Amygdala (tissue), 56 donors: ENCODE measurements at regions not wholly inside any gene's neighbourhood (a gene's known extent, or its start where the extent isn't known, plus 50 kb on each side); places are given as distances from the start of the nearest gene placed in this dataset.
"Not testable (repeated sequence)": the region's sequence is repeated elsewhere in the genome, so short reads cannot be mapped to it uniquely, and the experiment has no call there.

ENCODE experiments used
- DNase-seq, 56 donors: peaks; one replicate each; lab custom pipeline; 2025; lab: John Stamatoyannopoulos, UW

DNA sequence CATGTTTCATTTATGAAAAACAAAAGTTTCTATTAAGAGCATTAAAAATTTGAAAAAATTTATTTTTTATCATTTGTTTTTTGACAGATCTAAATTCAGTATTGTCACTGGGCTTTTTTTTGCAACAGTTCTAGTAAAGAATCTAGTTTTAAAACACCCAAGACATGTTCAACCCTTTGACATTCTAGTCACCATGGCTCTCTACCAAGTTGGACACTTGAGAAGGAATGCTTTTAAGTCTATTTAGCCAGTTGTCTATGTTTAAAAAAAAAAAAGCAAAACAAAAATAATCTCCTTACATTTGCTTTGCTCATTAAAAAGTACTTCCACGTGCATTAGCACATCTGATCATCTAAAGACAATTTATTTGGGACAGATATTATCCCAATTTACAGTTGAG is 417.5 kb downstream of the RSL24D1 start:
- no peak for DNase-seq

DNA sequence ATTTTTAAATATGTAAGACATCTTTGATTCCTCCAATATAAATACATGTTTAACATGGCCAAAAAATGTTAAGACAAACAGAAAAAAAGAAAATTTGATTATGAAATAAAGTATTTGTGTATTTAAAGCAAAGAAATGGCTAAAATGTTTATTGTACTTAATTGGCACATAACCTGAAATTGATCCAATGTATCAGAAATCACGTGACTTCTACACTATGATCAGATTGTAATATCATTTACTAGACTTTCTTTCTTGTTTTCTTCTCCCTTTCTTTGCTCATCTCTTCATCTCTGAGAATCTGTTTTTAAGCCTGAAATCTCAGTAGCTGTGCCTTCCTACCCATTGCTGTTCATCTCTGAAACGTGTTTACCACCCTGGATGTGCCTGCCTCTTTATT is 420.3 kb downstream of the RSL24D1 start:
- DNase-seq, result no peak

DNA sequence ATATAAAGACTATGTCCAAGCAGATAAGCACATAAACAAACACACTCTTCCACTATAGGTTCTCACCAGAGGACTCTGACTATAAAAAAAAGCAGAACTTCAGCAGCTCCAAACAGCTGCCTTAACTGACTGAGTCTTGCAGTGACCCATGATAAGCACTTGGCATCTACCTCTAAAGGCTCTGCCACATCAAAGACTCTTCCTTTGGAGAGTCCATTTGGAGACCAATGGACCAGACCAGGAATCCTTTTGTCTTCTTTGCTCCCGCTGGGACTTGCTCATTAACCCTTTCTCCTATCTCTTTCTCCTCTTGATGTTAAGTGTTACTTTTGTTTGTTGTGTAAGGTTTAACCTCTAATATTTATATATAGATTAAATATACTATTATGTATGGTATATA is 424.1 kb downstream of the RSL24D1 start:
- DNase-seq, result no peak

DNA sequence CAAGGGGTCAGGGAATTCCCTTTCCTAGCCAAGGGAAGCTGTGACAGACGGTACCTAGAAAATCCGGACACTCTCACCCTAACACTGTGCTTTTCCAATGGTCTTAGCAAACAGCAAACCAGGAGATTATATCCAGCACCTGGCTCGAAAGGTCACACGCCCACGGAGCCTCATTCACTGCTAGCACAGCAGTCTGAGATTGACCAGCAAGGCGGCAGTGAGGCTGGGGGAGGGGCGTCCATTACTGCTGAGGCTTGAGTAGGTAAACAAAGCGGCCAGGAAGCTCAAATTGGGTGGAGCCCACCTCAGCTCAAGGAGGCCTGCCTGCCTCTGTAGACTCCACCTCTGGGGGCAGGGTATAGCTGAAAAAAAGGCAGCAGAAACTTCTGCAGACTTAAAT is 447.3 kb downstream of the RSL24D1 start:
- DNase-seq, result not testable (repeated sequence)

DNA sequence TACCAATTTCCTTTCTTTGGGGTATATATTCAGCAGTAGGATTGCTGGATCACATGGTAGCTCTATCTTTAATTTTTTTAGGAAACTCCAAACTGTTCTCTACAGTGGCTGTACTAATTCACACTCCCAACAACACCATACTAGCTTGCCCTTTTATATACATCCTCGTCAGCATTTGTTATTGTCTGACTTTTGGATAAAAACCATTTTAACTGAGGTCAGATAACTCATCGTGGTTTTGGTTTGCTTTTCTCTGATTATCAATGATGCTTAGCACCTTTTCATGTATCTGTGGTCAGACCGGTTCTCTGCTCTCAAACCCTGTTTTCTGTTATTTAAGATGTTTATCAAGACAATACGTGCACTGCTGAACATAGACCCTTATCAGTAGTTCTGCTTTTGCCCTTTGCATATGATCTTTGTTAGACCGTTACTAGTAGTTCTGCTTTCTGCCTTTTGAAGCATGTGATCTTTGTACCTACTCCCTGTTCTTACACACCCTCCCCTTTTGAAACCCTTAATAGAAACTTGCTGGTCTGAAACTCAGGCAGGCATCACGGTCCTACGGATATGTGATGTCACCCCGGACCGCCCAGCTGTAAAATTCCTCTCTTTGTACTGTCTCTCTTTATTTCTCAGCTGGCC is 474.3 kb downstream of the RSL24D1 start:
- DNase-seq, result no peak

DNA sequence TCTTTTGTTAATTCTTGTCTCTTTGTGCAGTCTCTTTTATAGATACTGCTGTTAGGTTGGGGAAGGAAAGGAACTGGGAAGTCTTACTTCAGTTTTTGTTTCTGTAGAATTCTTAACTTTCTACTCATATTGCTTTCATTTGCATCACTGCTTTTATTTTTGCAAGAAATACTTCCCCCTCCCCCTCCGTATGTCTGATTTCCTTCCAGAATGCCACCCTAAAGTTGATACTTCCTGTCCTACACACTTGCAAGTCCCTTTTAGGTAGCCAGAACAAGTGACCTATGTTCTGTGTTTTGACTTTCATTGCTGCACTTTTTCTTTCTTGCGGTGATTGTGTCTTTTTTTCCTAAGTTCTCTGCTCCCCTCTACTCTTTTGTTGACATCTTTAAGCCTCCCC is 477.4 kb downstream of the RSL24D1 start:
- no peak for DNase-seq

DNA sequence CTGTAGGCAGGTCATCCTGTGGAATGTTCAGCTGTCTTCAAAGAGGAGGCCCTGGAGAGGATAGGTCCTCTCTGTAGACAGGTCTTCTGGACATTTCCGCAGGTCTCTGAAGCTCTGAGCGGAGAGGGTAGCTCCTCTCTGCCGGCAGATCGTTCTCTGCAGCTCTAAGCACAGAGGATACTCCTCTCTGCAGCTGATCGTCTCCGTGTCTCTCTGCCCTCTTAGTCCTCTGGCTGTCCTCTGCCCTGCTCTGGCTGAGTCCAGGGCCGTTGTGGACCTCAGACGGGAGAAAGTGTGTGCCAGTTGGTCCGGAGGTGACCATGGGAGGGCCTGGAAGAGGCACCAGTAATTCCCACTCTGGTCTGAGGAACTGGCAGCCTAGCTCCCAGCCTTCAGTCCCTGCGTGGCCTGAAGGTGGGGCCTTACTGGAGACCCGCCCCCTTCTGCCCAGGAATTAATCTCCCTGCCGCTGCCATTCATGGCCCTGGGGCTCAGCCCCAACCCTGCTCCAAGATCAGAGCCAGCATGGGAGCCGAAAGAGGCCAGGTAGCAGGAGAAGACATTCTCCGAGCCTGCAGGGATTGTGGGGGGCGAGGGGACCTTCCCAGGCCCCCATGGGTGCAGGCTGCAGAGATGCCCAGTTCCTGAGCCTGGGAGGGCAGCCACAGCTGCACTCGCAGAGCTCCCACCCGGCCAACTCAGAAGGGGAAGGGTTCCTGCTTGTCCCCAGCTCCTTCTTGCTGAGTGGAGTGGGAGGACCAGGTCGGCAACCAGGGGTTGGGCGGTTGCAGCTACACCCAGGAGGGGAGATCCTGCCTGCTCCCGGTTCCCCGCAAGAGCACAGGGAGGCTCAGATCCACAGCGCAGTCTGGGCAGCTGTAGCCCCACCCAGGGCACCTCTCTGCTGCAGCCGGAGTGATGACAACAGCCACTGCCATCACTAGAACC is 488.7 kb downstream of the RSL24D1 start:
- DNase-seq, result no peak

DNA sequence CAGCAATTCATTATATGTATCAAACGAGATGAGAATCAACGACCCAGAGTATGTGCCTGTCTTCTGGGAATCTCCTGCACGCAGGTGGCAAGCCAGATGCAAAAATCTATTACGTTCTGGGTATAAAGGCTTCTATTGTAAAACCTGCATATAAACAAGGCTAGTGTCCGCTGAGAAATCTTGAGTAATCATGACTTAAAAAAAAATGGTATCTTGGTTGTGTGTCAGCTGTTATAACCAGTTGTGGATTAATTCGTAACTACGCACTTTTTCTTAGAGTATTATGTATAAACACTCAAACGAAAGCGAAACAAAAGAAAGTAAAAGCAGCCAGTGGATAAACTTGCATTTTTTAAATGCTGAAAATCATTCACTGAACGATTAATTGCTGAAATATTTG is 509.1 kb downstream of the RSL24D1 start:
- no peak for DNase-seq
